Activated CD4-positive, alpha-beta T cell treated with anti-CD3 and anti-CD28 coated beads for 1 hour (primary cell): ENCODE measurements at regions not wholly inside any gene's neighbourhood (a gene's known extent, or its start where the extent isn't known, plus 50 kb on each side); places are given as distances from the start of the nearest gene placed in this dataset.

ENCODE experiments used
- DNase-seq: peaks from one replicate; pipeline ENCODE4 v3.0.0-alpha.2; 2020

- DNase-seq, result no peak
These were observed 98.2 kb upstream of the NEBL start for GRCh38 chr10:20995123-20995987.

GRCh38 chr10:20993830-20994527 lies 96.9 kb upstream of the NEBL start:
- no peak for DNase-seq

GRCh38 chr10:20993389-20993788 lies 96.3 kb upstream of the NEBL start:
- DNase-seq, result no peak

- DNase-seq, result no peak
These were observed 94.4 kb upstream of the NEBL start for GRCh38 chr10:20991526-20991925.

GRCh38 chr10:20990604-20991003 lies 93.5 kb upstream of the NEBL start:
- DNase-seq, result no peak

- no peak for DNase-seq
These were observed 91.4 kb upstream of the NEBL start for GRCh38 chr10:20988357-20988983.

GRCh38 chr10:20986049-20986448 lies 88.9 kb upstream of the NEBL start:
- no peak for DNase-seq

GRCh38 chr10:20984662-20985061 lies 87.6 kb upstream of the NEBL start:
- no peak for DNase-seq

- DNase-seq, result no peak
These were observed 84.4 kb upstream of the NEBL start for GRCh38 chr10:20981419-20981953.

- DNase-seq, result no peak
These were observed 81.5 kb upstream of the NEBL start for GRCh38 chr10:20978617-20979016.

GRCh38 chr10:20977300-20977699 lies 80.2 kb upstream of the NEBL start:
- no peak for DNase-seq

GRCh38 chr10:20976891-20977290 lies 79.8 kb upstream of the NEBL start:
- DNase-seq, result no peak

GRCh38 chr10:20976390-20976789 lies 79.3 kb upstream of the NEBL start:
- no peak for DNase-seq

GRCh38 chr10:20975236-20975635 lies 78.1 kb upstream of the NEBL start:
- no peak for DNase-seq

GRCh38 chr10:20972925-20973324 lies 75.8 kb upstream of the NEBL start:
- DNase-seq, result no peak

GRCh38 chr10:20971901-20972300 lies 74.8 kb upstream of the NEBL start:
- no peak for DNase-seq

- DNase-seq, result no peak
These were observed 73.6 kb upstream of the NEBL start for GRCh38 chr10:20970708-20971107.

- DNase-seq, result no peak
These were observed 72.9 kb upstream of the NEBL start for GRCh38 chr10:20970044-20970443.

- no peak for DNase-seq
These were observed 69.3 kb upstream of the NEBL start for GRCh38 chr10:20966426-20966825.

GRCh38 chr10:20963721-20964595 lies 66.8 kb upstream of the NEBL start:
- DNase-seq, result no peak

- DNase-seq, result no peak
These were observed 65.9 kb upstream of the NEBL start for GRCh38 chr10:20963056-20963455.

GRCh38 chr10:20962165-20962564 lies 65.1 kb upstream of the NEBL start:
- no peak for DNase-seq

- no peak for DNase-seq
These were observed 62.1 kb upstream of the NEBL start for GRCh38 chr10:20959242-20959641.
